Activated naive CD4-positive, alpha-beta T cell treated with anti-CD3 and anti-CD28 coated beads, Interleukin-2, amount 50 U/mL, for 24 hours (primary cell): ENCODE measurements at regions not wholly inside any gene's neighbourhood (a gene's known extent, or its start where the extent isn't known, plus 50 kb on each side); places are given as distances from the start of the nearest gene placed in this dataset.

Experiments
- H3K27ac Mint-ChIP-seq: one replicate; pipeline ENCODE4 v1.8.0; 2021; ENCODE audit warnings: mild to moderate bottlenecking, mixed read lengths
- H3K27me3 Mint-ChIP-seq: one replicate; pipeline ENCODE4 v1.8.0; 2021; ENCODE audit warnings: mixed read lengths
- H3K36me3 Mint-ChIP-seq: one replicate; pipeline ENCODE4 v1.8.0; 2021; ENCODE audit warnings: mixed read lengths
- H3K4me1 Mint-ChIP-seq: one replicate; pipeline ENCODE4 v1.8.0; 2021; ENCODE audit warnings: mixed read lengths
- H3K4me3 Mint-ChIP-seq: one replicate; pipeline ENCODE4 v1.8.0; 2021; ENCODE audit warnings: mild to moderate bottlenecking, mixed read lengths
- H3K9me3 Mint-ChIP-seq: one replicate; pipeline ENCODE4 v1.8.0; 2021; ENCODE audit warnings: mixed read lengths

DNA sequence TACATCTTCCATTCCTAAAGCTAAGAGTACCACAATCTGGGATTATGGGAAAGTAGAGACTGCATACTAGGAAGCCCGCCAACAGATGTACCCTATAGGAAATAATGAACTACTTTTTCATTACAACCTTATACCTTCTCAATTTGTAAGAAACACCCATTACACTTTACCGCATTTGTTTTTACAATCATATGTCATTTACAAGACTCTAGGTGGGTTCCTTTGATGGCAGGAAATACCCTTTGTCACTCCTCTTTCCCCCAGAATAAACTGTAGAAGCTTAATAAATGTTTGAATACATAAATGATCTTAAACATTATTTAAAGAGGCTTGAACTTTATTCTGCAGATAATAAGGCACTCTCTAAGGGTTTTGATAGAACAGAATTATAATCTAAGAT, 150.1 kb upstream of the TGFBR2 start:
- peaks cover 12% of the 10 kb centered on the region for H3K4me1 Mint-ChIP-seq
- peaks cover 17% of the 10 kb centered on the region for H3K9me3 Mint-ChIP-seq
- peaks cover 11% of the 10 kb centered on the region for H3K36me3 Mint-ChIP-seq
- no peak overlapping the region for H3K4me3 Mint-ChIP-seq
- H3K27me3 Mint-ChIP-seq: no peaks in the 10 kb centered on the region
- H3K27ac Mint-ChIP-seq: no peak overlapping the region

DNA sequence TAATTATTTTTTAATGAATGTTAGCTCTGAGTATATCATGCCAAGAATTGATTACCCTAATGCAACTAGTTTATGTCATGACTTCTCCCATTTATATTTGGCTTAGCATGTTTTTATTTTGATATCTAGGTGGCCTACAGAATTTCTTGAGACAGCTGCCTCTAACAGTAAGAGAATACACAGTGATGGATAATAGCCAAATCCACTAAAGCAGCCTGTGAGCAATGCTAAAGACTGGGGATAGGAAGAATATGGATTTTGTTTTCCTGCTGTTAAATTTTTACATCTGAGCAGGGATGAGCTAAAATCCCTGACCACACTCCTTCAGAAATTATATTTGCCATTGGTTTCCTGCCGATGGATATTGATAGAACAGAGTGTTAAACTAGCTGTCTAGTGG, 149.3 kb upstream of the TGFBR2 start:
- peaks cover 14% of the 10 kb centered on the region for H3K4me1 Mint-ChIP-seq
- peaks cover 10% of the 10 kb centered on the region for H3K36me3 Mint-ChIP-seq
- no peak overlapping the region for H3K4me3 Mint-ChIP-seq
- no peak overlapping the region for H3K27ac Mint-ChIP-seq
- no peaks in the 10 kb centered on the region for H3K27me3 Mint-ChIP-seq
- peaks cover 17% of the 10 kb centered on the region for H3K9me3 Mint-ChIP-seq

DNA sequence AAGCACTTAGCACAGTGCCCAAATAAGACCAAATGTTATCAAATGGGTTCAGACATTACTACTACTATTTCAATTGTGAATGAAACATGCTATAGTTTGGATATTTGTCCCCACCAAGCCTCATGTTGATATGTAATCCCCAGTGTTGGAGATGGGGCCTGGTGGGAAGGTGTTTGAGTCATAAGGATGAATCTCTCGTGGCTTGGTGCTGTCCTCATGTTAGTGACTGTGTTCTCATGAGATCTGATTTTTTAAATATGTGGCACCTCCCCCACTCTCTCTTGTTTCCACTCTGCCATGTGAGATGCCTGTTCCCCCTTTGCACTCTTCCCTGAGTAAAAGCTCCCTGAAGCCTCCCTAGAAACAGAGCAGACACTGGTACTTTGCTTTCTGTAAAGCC, 148.7 kb upstream of the TGFBR2 start:
- no peak overlapping the region for H3K4me3 Mint-ChIP-seq
- peaks cover 10% of the 10 kb centered on the region for H3K36me3 Mint-ChIP-seq
- peaks cover 17% of the 10 kb centered on the region for H3K9me3 Mint-ChIP-seq
- no peak overlapping the region for H3K27ac Mint-ChIP-seq
- H3K27me3 Mint-ChIP-seq: no peaks in the 10 kb centered on the region
- H3K4me1 Mint-ChIP-seq: peaks cover 15% of the 10 kb centered on the region

DNA sequence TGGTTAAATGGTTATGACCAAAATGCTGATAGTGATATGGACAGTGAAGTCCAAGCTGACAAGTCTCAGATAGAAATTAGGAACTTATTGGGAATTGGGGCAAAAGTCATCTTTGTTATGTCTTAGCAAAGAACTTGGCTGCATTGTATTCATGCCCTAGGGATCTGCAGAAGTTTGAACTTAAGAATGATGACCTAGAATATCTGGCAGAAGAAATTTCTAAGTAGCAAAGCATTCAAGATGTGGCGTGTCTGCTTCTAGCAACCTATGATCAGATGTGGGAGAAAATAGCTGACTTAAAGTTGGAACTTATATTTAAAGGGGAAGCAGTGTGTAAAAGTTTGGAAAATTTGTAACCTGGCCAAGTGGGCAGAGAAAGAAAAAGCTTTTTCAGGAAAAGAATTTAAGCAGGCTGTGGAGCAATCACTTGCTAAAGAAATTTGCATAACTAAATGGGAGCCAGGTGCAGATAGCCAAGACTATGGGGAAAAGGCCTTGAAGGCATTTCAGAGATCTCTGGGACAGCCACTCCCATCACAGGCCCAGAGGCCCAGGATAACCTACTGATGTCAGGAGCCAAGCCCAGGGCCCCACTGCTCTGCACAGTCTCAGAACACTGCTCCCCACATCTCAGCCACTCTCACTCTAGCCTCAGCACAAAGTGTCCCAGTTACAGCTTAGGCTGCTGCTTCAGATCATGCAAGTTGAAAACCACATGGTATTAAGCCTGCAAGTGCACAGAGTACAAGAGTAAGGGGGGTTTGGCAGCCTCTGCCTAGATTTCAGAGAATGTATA, 147.8 kb upstream of the TGFBR2 start:
- no peak overlapping the region for H3K27ac Mint-ChIP-seq

DNA sequence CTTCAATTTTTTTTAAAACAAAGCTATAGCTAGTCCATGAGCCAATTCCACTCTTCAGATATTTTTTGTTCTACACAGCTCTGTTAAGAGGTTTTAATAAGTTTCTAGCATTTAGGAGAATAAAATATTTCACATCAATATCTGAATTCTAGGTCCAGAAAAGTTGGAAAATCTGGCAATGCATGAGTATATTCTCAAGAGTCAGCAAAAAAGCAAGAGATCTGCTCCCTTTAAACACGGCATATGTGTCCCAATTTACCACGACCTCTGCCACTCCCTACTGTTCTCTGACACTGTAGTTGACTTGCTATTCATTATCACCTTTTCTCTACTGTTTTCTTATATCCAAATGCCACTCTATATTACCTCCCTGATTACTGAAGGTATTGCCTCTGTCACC, 145.1 kb upstream of the TGFBR2 start:
- no peak overlapping the region for H3K27ac Mint-ChIP-seq
- H3K9me3 Mint-ChIP-seq: peaks cover 29% of the 10 kb centered on the region
- no peak overlapping the region for H3K4me3 Mint-ChIP-seq
- H3K4me1 Mint-ChIP-seq: peaks cover 7% of the 10 kb centered on the region
- H3K27me3 Mint-ChIP-seq: no peaks in the 10 kb centered on the region
- peaks cover 10% of the 10 kb centered on the region for H3K36me3 Mint-ChIP-seq

More for the DNA sequence above, 147.8 kb upstream of the TGFBR2 start:
- Mint-ChIP-seq H3K4me1 (peaks cover 15% of the 10 kb centered on the region), H3K4me3 (no peak overlapping the region), H3K9me3 (peaks cover 17% of the 10 kb centered on the region), H3K36me3 (peaks cover 10% of the 10 kb centered on the region), H3K27me3 (no peaks in the 10 kb centered on the region)

DNA sequence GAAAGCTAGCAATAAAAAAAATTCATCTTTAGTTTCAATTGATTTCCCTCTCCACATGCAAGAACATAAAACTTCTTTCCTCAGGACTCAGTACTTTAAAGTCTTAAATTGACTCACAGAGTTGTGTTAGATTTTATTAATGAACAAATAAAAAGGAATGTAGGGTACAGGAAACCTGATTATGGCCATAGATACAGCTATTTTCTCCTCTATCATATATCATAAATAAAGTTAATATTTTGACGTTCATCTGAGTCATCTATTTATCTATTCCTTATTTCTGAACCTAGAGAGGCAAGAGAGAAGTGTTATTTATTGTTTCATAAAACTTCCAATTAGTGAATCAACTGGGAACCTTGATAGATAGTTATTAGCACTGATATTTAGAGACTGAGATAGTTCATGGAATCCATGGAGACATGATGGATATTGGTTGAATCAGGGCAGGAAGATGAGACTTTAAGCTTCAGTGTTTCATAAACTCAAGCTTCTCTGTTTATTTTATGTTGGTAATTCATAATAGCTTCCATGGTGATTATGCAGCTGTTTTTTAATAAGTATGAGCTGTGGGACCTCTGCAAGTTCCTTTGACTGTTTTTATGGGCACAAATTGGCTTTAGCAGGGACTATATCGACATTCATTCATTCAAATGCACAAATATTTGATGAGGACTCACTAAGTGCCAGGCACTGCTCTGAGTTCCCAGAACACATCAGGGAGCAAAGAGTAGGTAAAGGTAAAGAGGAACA, 143.5 kb upstream of the TGFBR2 start:
- peaks cover 10% of the 10 kb centered on the region for H3K36me3 Mint-ChIP-seq
- peaks cover 28% of the 10 kb centered on the region for H3K9me3 Mint-ChIP-seq
- H3K27me3 Mint-ChIP-seq: no peaks in the 10 kb centered on the region
- peaks cover 3% of the 10 kb centered on the region for H3K4me1 Mint-ChIP-seq
- H3K4me3 Mint-ChIP-seq: no peak overlapping the region
- H3K27ac Mint-ChIP-seq: no peak overlapping the region

DNA sequence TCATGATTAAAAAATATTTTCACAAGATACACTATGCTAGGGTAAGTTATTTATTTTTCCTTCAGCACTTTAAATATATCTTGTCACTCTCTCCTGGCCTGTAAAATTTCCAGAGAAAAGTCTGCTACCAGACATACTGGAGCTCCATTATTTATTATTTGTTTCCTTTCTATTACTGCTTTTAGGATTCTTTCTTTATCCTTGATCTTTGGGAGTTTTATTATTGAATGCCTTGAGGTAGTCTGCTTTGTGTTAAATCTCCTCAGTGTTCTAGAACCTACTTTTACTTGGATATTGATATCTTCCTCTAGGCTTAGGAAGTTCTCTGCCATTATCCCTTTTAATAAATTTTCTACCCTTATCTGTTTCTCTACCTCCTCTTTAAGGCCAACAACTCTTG, 142.0 kb upstream of the TGFBR2 start:
- H3K27me3 Mint-ChIP-seq: no peaks in the 10 kb centered on the region
- H3K27ac Mint-ChIP-seq: no peak overlapping the region
- no peak overlapping the region for H3K4me3 Mint-ChIP-seq
- H3K36me3 Mint-ChIP-seq: peaks cover 5% of the 10 kb centered on the region
- H3K9me3 Mint-ChIP-seq: peaks cover 22% of the 10 kb centered on the region
- H3K4me1 Mint-ChIP-seq: peaks cover 7% of the 10 kb centered on the region

DNA sequence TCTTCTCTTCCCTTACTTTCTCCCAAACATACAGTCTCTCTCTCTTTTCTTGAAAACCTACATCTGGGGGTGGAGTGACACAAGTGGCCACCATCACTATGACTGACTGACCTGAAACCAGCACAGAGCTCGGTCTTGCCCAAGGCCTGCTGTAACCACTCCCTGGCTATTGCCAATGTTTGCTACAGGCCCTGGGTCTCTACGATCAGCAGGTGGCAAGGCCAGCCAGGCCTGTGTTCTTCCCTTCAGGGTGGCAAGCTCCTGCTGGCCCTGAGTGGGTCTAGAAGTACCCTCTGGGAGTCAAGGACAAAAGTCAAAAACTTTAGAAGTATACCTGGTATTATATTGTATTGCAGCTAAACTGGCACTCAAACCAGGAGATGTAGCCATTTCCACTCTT, 140.9 kb upstream of the TGFBR2 start:
- no peak overlapping the region for H3K4me3 Mint-ChIP-seq

DNA sequence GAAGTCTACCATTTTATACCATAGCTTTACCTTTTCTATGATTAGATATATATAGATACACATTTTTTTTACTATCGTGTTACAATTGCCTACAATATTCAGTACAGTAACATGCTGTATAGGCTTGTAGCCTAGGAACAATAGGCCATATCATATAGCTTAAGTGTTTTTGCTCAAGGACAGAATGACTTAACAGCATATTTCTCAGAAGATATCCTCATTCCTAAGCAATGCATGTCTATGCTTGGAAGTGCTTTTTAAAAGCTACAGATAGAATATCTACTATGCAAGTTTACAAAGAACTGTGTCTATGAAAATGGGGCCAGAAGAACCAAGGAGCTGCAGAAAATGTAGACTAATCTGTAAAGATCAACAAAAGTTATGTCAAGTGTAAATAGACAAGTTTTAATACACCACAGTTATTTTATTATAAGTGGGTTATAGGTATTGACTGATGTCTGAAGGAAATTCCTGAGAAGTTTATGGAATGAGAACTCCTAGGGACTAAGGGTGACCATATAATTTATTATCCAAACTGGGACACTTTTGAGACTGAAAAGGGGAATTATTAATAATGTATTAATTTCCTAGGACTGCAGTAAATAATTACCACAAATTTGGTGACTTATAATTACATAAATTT, 138.7 kb upstream of the TGFBR2 start:
- Mint-ChIP-seq H3K4me3 (no peak overlapping the region), H3K4me1 (peaks cover 17% of the 10 kb centered on the region), H3K27ac (no peak overlapping the region), H3K9me3 (peaks cover 12% of the 10 kb centered on the region), H3K36me3 (no peaks in the 10 kb centered on the region), H3K27me3 (no peaks in the 10 kb centered on the region)

More for the DNA sequence above, 140.9 kb upstream of the TGFBR2 start:
- H3K27me3 Mint-ChIP-seq: no peaks in the 10 kb centered on the region
- peaks cover 12% of the 10 kb centered on the region for H3K9me3 Mint-ChIP-seq
- H3K4me1 Mint-ChIP-seq: peaks cover 13% of the 10 kb centered on the region
- no peak overlapping the region for H3K27ac Mint-ChIP-seq
- H3K36me3 Mint-ChIP-seq: no peaks in the 10 kb centered on the region

DNA sequence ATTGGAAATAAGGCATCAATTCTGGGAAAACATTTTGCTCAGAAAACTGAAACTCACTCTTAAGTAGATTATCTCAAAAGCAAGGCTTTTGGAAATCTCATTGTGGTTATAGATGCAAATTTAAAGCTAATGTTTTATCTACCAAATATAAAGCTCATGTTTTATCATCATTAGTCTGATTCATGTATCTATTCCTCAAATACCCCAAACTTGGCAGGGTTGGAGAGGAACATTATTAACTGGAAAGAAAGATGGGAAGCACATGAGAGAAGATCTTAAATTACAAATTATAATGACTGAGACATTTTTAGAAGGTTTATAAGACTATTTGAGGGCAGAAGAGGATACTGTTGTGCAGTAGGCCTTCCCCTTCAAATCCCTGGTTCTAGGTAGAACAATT, 137.3 kb upstream of the TGFBR2 start:
- Mint-ChIP-seq H3K4me1 (peaks cover 24% of the 10 kb centered on the region), H3K36me3 (no peaks in the 10 kb centered on the region), H3K27ac (no peak overlapping the region), H3K27me3 (no peaks in the 10 kb centered on the region), H3K4me3 (no peak overlapping the region), H3K9me3 (peaks cover 9% of the 10 kb centered on the region)

DNA sequence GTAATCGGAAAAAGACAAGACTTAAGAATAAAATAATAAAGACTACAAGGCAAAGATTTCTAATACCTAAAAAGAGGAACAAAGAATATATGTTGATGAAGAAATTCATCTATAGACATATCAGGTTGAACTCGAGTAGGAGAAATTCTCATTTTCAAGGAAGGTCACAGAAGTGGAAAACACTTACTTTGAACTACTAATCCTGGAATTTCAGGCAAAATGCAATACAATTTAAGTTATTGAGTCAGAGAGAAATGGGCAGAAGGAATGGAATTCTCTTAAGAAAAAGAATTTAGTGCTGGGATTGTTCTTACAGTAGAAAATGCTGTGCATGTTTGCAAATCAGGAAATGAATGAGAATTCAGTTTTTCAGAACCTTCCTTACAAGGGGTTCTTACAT, 135.9 kb upstream of the TGFBR2 start:
- Mint-ChIP-seq H3K4me1 (peaks cover 36% of the 10 kb centered on the region), H3K36me3 (no peaks in the 10 kb centered on the region), H3K9me3 (no peaks in the 10 kb centered on the region), H3K27ac (no peak overlapping the region), H3K4me3 (no peak overlapping the region), H3K27me3 (no peaks in the 10 kb centered on the region)

DNA sequence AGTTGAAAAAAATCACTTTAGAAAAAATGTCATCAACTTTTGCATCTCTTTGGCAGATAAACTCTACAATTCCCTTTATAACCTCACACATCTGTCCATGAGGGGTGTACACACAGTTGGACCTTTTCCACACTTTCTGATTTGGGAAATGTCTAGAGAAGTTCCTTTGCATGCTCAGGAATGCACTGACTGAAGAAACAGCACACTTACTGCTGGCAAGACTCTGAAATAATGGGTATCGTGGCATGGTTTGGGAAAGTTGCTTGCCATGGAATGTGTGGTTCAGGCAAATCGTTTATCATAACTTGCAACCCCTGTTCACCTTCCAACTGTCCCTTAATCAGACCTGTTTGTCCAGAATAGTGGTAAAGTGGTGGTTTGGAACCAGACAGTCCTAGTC, 135.3 kb upstream of the TGFBR2 start:
- Mint-ChIP-seq H3K27ac (no peak overlapping the region), H3K27me3 (no peaks in the 10 kb centered on the region), H3K4me1 (peaks cover 42% of the 10 kb centered on the region), H3K36me3 (no peaks in the 10 kb centered on the region), H3K4me3 (no peak overlapping the region), H3K9me3 (no peaks in the 10 kb centered on the region)

DNA sequence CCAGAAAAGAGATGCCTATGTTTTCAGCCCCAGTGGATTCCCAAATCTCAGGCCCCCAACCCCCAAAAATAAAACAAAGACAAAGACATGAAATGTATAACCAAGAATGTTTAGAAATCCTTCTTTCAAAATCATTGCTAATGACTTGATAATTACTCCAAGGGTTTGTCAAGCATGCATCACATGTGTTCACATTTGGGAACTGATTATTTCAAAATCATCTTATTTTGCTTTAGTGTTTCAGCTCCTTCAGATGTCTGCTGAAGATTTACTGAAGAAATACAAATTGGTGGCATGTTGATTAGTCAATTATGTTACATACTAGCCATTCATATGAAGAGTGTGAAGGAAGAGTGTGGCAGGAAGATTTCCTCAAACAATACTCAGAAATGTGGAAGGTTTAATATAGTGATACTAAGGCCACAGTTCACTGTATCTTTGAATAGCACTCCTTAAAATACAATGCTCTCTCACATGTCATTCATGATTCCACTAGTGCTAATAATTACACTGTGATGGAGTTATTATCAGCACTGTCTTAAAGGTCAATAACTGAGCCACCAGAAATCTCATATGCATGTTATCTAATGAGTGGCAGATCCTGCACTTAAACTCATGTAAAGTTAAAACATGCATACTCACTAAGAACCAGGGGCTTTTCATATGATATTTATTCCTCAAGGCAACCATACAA, 134.5 kb upstream of the TGFBR2 start:
- no peak overlapping the region for H3K27ac Mint-ChIP-seq
- H3K4me1 Mint-ChIP-seq: peaks cover 51% of the 10 kb centered on the region
- H3K9me3 Mint-ChIP-seq: no peaks in the 10 kb centered on the region
- H3K4me3 Mint-ChIP-seq: no peak overlapping the region
- H3K36me3 Mint-ChIP-seq: no peaks in the 10 kb centered on the region
- H3K27me3 Mint-ChIP-seq: no peaks in the 10 kb centered on the region

DNA sequence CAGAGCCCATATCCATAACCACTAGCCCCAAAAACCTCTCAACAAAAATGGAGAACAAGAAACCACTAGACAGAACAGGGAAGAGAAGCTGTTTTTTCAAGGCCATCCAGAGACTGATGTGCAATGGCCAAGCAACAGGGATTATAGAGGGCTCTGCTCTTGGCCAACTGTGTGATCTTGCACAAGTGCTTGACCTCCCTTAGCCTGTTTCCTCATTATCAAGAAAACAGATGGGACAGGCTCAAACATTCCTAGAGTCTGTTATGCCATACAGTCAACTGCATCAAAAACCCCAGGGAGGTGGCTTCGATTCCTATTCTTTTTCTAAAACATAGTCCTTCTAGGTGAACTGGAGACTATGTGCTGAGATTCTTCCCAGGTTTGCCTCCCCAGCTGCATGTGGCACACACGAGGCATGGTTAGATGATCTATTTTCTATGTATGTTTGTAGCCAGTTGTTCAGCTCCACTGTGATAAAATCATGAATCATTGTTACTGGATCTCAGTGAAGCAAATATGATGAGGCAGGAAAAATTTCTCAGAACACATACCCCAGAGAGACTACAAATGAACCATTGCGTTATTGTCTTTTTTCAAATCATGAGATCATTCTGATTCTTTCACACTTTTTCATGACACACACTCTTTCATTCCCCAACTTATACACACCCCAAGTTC, 132.9 kb upstream of the TGFBR2 start:
- no peaks in the 10 kb centered on the region for H3K27me3 Mint-ChIP-seq
- no peak overlapping the region for H3K4me3 Mint-ChIP-seq
- no peaks in the 10 kb centered on the region for H3K9me3 Mint-ChIP-seq
- no peak overlapping the region for H3K27ac Mint-ChIP-seq
- no peaks in the 10 kb centered on the region for H3K36me3 Mint-ChIP-seq
- peaks cover 66% of the 10 kb centered on the region for H3K4me1 Mint-ChIP-seq

DNA sequence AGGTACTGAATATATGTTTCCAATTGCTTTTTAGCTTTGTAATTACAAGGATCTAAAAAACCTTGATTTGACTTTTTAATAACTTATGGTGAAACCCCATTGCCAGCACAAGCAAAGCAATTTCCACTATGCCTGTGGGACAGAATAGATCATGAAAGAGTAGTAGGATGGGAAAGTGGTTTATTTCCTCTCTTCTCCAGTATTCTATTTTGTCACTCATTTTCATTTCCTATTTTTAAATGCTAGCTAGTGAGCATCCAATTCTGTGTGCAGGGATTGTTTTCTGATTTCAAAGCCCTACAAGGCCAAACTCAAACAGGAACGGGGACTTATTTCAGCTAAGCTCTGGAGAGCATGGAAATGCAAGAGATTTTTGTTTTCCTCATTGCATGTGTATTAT, 132.0 kb upstream of the TGFBR2 start:
- Mint-ChIP-seq H3K9me3 (peaks cover 1% of the 10 kb centered on the region), H3K36me3 (no peaks in the 10 kb centered on the region), H3K27ac (no peak overlapping the region), H3K4me3 (no peak overlapping the region), H3K4me1 (peaks cover 66% of the 10 kb centered on the region), H3K27me3 (no peaks in the 10 kb centered on the region)
